ENCODE measurements at regions not wholly inside any gene's neighbourhood (a gene's known extent, or its start where the extent isn't known, plus 50 kb on each side); places are given as distances from the start of the nearest gene placed in this dataset.
A peak's percentile ranks its signal among the peaks of the same experiment; 100 is the strongest.
"Not testable (repeated sequence)": the region's sequence is repeated elsewhere in the genome, so short reads cannot be mapped to it uniquely, and the experiment has no call there.

- no peak for DNase-seq
Observed at GRCh38 chr1:55301912-55302311, 86.7 kb upstream of the USP24 start.

GRCh38 chr1:55300975-55301374 lies 85.8 kb upstream of the USP24 start:
- no peak for DNase-seq

- no peak for DNase-seq
Observed at GRCh38 chr1:55298167-55298894, 83.2 kb upstream of the USP24 start.

GRCh38 chr1:55296247-55296646 lies 81.1 kb upstream of the USP24 start:
- not testable (repeated sequence) for DNase-seq

GRCh38 chr1:55289614-55290013 lies 74.5 kb upstream of the USP24 start:
- DNase-seq, result no peak

- DNase-seq, result no peak
Observed at GRCh38 chr1:55289042-55289441, 73.9 kb upstream of the USP24 start.

GRCh38 chr1:55288245-55288644 lies 73.1 kb upstream of the USP24 start:
- DNase-seq, result peak in 1 of 2 experiments; percentile 27

GRCh38 chr1:55287723-55288122 lies 72.6 kb upstream of the USP24 start:
- DNase-seq, result no peak

GRCh38 chr1:55286856-55287602 lies 71.9 kb upstream of the USP24 start:
- peak; percentile 30 to 43 for DNase-seq

- DNase-seq, result no peak
Observed at GRCh38 chr1:55285834-55286233, 70.7 kb upstream of the USP24 start.

GRCh38 chr1:55284856-55285255 lies 69.7 kb upstream of the USP24 start:
- DNase-seq, result no peak

- DNase-seq, result no peak
Observed at GRCh38 chr1:55282058-55282457, 66.9 kb upstream of the USP24 start.

GRCh38 chr1:55280731-55281130 lies 65.6 kb upstream of the USP24 start:
- DNase-seq, result no peak

- DNase-seq, result no peak
Observed at GRCh38 chr1:55279627-55280026, 64.5 kb upstream of the USP24 start.

GRCh38 chr1:55278378-55278777 lies 63.2 kb upstream of the USP24 start:
- DNase-seq, result no peak

- DNase-seq, result peak; percentile 88 to 91
Observed at GRCh38 chr1:55277377-55278130, 62.4 kb upstream of the USP24 start.

GRCh38 chr1:55276671-55277376 lies 61.7 kb upstream of the USP24 start:
- no peak for DNase-seq

- DNase-seq, result no peak
Observed at GRCh38 chr1:55275941-55276341, 60.8 kb upstream of the USP24 start.

GRCh38 chr1:55275151-55275748 lies 60.1 kb upstream of the USP24 start:
- DNase-seq, result no peak

- DNase-seq, result no peak
Observed at GRCh38 chr1:55272994-55273393, 57.8 kb upstream of the USP24 start.
